ENCODE measurements at regions not wholly inside any gene's neighbourhood (a gene's known extent, or its start where the extent isn't known, plus 50 kb on each side); places are given as distances from the start of the nearest gene placed in this dataset.

DNA sequence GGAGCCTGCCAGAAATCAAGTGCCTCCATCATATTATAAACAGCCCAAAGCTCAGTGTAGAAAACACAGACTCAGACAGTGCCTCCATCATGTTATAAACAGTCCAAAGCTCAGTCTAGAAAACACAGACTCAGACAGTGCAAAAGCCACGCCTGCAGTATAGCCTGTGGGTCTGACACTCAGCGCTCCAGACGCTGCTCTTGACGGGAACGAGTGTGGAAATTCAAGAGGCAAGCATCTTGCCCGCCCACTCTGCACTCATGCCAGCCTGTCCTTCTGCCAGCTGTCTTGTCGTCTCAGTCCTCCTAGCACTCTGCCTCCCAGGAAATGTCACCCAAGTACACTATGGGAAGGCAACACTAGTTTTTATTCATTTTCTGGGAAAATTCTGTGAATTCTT lies 274.2 kb upstream of the CDH4 start:
- TF ChIP-seq, protein P1, sequence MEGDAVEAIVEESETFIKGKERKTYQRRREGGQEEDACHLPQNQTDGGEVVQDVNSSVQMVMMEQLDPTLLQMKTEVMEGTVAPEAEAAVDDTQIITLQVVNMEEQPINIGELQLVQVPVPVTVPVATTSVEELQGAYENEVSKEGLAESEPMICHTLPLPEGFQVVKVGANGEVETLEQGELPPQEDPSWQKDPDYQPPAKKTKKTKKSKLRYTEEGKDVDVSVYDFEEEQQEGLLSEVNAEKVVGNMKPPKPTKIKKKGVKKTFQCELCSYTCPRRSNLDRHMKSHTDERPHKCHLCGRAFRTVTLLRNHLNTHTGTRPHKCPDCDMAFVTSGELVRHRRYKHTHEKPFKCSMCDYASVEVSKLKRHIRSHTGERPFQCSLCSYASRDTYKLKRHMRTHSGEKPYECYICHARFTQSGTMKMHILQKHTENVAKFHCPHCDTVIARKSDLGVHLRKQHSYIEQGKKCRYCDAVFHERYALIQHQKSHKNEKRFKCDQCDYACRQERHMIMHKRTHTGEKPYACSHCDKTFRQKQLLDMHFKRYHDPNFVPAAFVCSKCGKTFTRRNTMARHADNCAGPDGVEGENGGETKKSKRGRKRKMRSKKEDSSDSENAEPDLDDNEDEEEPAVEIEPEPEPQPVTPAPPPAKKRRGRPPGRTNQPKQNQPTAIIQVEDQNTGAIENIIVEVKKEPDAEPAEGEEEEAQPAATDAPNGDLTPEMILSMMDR (IDR thresholded peaks at IDR 0.05; ENCODE audit: control insufficient read depth, insufficient read depth, low read depth, low read length, missing control alignments), result no peak
- H3K4me3 ChIP-seq (ENCODE audit: control insufficient read depth, low read depth, low read length), result no peak overlapping the region
- no peak for DNase-seq (ENCODE audit: low read depth)

DNA sequence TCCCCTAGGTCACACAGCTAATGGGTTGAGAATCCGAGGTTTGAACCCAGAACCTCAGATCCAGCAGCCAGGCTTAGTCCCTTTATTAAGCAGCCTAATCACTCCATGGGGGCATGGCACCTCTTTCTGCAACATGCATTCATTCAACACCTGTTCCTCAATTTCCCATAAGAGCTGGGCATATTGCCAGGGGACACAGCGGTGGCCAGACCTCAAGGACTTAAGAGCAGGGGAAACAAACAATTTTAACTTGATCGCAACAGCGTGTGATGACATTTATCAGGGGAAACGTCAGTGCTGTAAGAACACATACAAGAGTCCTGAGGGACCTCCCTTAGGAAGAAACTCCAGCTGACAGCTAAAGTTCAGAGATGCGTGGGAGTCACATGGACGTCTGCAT lies 267.4 kb upstream of the CDH4 start:
- no peak overlapping the region for H3K4me3 ChIP-seq (ENCODE audit: control insufficient read depth, low read depth, low read length)
- no peak for DNase-seq (ENCODE audit: low read depth)
- TF ChIP-seq, protein P1 (IDR thresholded peaks at IDR 0.05; ENCODE audit: control insufficient read depth, insufficient read depth, low read depth, low read length, missing control alignments), result no peak

DNA sequence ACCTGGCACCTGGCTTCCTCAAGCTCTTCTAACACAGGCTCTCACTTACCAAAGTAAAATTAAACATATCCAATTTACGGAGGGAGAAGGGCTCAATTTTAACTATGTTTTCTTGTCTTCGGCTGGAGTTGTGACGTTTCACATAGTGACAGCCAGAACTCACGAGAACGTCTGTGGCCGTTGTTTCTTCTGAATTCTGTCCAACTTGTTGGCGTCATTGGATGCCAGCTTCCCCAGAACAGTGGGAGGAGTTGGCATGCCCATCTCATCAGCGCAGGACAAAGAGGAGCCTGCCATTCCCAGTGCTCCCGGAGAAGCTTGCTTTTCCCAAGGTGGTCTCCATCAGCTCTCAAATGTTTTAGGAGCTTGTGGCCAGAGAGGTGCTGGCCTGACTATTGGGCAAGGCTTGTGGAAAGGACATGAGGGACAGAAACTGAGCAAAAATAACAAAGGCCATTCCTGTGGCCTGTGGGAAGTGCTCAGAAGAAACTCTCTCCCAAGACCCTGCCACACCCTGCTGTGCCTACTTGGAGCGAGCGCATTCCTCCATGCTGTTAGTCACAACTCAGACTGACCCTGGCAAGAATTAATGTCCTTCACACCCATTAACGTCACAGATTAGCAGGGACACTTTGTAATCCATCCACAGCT lies 265.4 kb upstream of the CDH4 start:
- no peak for DNase-seq (ENCODE audit: low read depth)
- TF ChIP-seq, protein P1 (IDR thresholded peaks at IDR 0.05; ENCODE audit: control insufficient read depth, insufficient read depth, low read depth, low read length, missing control alignments), result no peak

DNA sequence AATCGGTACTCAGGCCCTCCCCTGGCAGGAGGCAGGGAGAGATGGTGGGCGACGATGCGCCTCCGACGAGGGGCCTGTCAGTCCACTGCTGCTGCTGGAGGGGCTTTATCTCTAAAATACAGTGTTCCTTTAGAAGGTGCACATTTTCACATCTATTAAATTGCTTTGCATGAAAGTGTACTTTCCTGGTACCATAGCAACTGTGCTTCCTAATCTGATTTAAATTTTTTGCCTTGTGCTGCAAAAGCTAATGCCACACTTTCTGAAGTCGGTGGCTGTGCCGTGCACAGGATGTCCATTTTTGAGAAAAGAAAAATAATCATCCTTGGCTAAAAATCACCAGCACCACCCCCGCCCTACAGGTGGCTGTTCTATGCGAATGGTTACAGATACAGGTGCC lies 262.0 kb upstream of the CDH4 start:
- TF ChIP-seq, protein P1 (IDR thresholded peaks at IDR 0.05; ENCODE audit: control insufficient read depth, insufficient read depth, low read depth, low read length, missing control alignments), result no peak
- no peak overlapping the region for H3K4me3 ChIP-seq (ENCODE audit: control insufficient read depth, low read depth, low read length)
- no peak for DNase-seq (ENCODE audit: low read depth)

More for the DNA sequence above, 265.4 kb upstream of the CDH4 start:
- no peak overlapping the region for H3K4me3 ChIP-seq (ENCODE audit: control insufficient read depth, low read depth, low read length)

DNA sequence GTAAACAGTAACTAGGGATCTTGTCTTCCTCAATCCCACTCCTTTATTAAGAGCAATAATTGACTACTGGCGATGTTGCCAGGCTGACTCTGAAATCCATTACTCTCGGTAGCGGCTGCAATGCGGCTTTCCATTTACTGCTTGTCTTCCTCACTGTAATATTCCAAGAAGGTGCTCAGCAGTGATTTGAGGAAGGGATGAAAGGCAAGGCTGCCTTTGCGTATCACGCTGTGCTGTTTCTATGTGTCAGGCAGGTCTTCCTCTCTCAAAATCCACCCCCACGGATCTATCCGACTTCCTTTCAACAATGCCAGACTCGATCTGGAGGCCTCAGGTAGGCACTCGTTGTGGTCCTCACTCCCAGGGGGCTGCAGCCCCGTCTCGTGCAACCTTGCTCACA lies 261.4 kb upstream of the CDH4 start:
- no peak overlapping the region for H3K4me3 ChIP-seq (ENCODE audit: control insufficient read depth, low read depth, low read length)
- TF ChIP-seq, protein P1 (IDR thresholded peaks at IDR 0.05; ENCODE audit: control insufficient read depth, insufficient read depth, low read depth, low read length, missing control alignments), result no peak
- no peak for DNase-seq (ENCODE audit: low read depth)

- TF ChIP-seq, protein P1 (IDR thresholded peaks at IDR 0.05; ENCODE audit: control insufficient read depth, insufficient read depth, low read depth, low read length, missing control alignments), result no peak
- no peak overlapping the region for H3K4me3 ChIP-seq (ENCODE audit: control insufficient read depth, low read depth, low read length)
- DNase-seq (ENCODE audit: low read depth), result no peak
Observed at GRCh38 chr20:60993433-60994044, 258.5 kb upstream of the CDH4 start.
